HCT116 (cell line): ENCODE measurements at regions not wholly inside any gene's neighbourhood (a gene's known extent, or its start where the extent isn't known, plus 50 kb on each side); places are given as distances from the start of the nearest gene placed in this dataset.

Experiments used
- CBX3 ChIP-seq: IDR thresholded peaks from 2 replicates; pipeline ENCODE4 v1.6.1; 2012; ENCODE audit warnings: low read depth
- CEBPB ChIP-seq: IDR thresholded peaks from 2 replicates; pipeline ENCODE4 v1.6.1; 2012; ENCODE audit warnings: low read depth
- CTCF ChIP-seq, 3 experiments: fragments of 200-600 bp in 1 of 3; sonication (generic) in 1 of 3; IDR thresholded peaks in 2 of 3; conservative IDR thresholded peaks in 1 of 3; 2 replicates each; pipeline ENCODE4 v1.5.1; 2012 to 2017; ENCODE audit warnings: low read depth in 2 of 3, low read length in 2 of 3, antibody characterized with exemption in 1 of 3, borderline replicate concordance in 1 of 3, control low read depth in 1 of 3, mild to moderate bottlenecking in 1 of 3, mixed read lengths in 1 of 3, mixed run types in 1 of 3, moderate library complexity in 1 of 3; ENCODE audit not compliant: insufficient read depth in 1 of 3
- EZH2 ChIP-seq: fragments of 200-600 bp; sonication (generic); IDR thresholded peaks from 2 replicates; pipeline ENCODE4 v1.6.1; 2017; ENCODE audit warnings: antibody characterized with exemption, mixed run types
- FOSL1 ChIP-seq: IDR thresholded peaks from 2 replicates; pipeline ENCODE4 v1.6.1; 2012; ENCODE audit warnings: low read depth
- JUND ChIP-seq: IDR thresholded peaks from 2 replicates; pipeline ENCODE4 v1.6.1; 2012
- POLR2A ChIP-seq: IDR thresholded peaks from 2 replicates; pipeline ENCODE4 v1.7.0; 2011; ENCODE audit warnings: borderline replicate concordance; ENCODE audit not compliant: insufficient read depth, insufficient read length; ENCODE audit errors: extremely low read depth
- POLR2AphosphoS5 ChIP-seq: IDR thresholded peaks from 2 replicates; pipeline ENCODE4 v1.6.1; 2011; ENCODE audit warnings: mild to moderate bottlenecking, low read depth, low read length, moderate library complexity
- REST ChIP-seq: IDR thresholded peaks from 2 replicates; pipeline ENCODE4 v1.6.1; 2012; ENCODE audit warnings: low read depth
- TCF7L2 ChIP-seq: IDR thresholded peaks from 2 replicates; pipeline ENCODE4 v1.7.0; 2011; ENCODE audit warnings: borderline replicate concordance, inconsistent platforms; ENCODE audit not compliant: insufficient read depth, insufficient read length; ENCODE audit errors: extremely low read depth
- YY1 ChIP-seq: IDR thresholded peaks from 2 replicates; pipeline ENCODE4 v1.6.1; 2011; ENCODE audit warnings: low read length, low read depth, moderate library complexity, mild to moderate bottlenecking; ENCODE audit not compliant: insufficient replicate concordance; ENCODE audit errors: extremely low read depth
- ZNF274 ChIP-seq: fragments of 200-500 bp; sonication (Bioruptor generic); IDR thresholded peaks from 2 replicates; pipeline ENCODE4 v1.6.1; 2014; ENCODE audit warnings: mild to moderate bottlenecking, low read depth, low read length, inconsistent platforms
- TF ChIP-seq, protein P1 (sequence below): IDR thresholded peaks from 2 replicates; pipeline ENCODE4 v1.6.1; 2012

DNA sequence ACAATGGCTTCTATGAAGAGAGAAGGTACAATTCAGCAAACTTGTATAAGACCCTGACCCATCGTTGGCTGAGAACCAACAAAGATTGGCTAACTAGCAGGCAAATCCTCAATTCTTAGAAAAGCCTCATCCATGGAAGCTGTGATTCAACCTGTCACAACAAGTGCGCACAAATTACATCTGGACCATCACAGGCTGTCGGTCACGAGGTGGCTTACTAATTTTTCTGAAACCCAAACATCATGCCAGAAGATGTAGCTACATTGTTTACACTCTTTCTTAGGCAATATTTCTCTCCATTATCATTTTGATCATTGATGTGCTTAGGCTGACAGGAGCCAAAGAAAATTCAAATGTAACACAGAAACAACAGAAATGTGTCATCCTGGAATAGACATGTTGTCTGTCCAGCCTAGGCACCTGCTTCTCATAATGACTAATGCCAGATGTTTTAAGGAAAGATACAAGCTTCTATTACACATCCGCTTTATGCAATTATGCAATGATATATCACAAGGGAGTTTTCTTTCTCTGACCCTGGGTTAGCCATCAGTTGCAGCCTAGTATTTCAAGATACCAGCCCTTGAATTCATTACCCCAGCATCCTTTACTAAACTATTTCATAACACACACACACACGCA lies 92.9 kb upstream of the DIO2 start:
- TF ChIP-seq CTCF (IDR thresholded peaks at IDR 0.05 in 2 of 3, conservative IDR thresholded peaks at IDR 0.05 in 1 of 3; ENCODE audit: borderline replicate concordance in 1 of 3, insufficient read depth in 1 of 3, low read depth in 2 of 3, low read length in 2 of 3) (no peak), YY1 (no peak), FOSL1 (no peak), JUND (no peak), TCF7L2 (no peak), POLR2AphosphoS5 (no peak), CBX3 (no peak), POLR2A (no peak), CEBPB (no peak), ZNF274 (no peak), REST (no peak), EZH2 (no peak)
- TF ChIP-seq, protein P1, sequence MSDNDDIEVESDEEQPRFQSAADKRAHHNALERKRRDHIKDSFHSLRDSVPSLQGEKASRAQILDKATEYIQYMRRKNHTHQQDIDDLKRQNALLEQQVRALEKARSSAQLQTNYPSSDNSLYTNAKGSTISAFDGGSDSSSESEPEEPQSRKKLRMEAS = no peak
